Neuronal stem cell (in vitro differentiated cells): ENCODE measurements at regions not wholly inside any gene's neighbourhood (a gene's known extent, or its start where the extent isn't known, plus 50 kb on each side); places are given as distances from the start of the nearest gene placed in this dataset.

Experiments used
- DNase-seq: peaks from one replicate; pipeline ENCODE4 v3.0.0-alpha.2; 2013; ENCODE audit warnings: low spot score
- H2AFZ ChIP-seq: one replicate; pipeline ENCODE4 v1.6.1; 2013; ENCODE audit warnings: mild to moderate bottlenecking, low read length, inconsistent platforms
- H2AK5ac ChIP-seq: 2 replicates; pipeline ENCODE4 v1.6.1; 2013; ENCODE audit warnings: low read depth, mild to moderate bottlenecking, inconsistent platforms, low read length, moderate library complexity, mixed read lengths
- H2BK120ac ChIP-seq: 2 replicates; pipeline ENCODE4 v1.6.1; 2013; ENCODE audit warnings: low read depth, mild to moderate bottlenecking, inconsistent platforms, low read length, moderate library complexity, mixed read lengths
- H2BK12ac ChIP-seq: one replicate; pipeline ENCODE4 v1.6.1; 2013; ENCODE audit warnings: low read length, inconsistent platforms
- H2BK15ac ChIP-seq: 2 replicates; pipeline ENCODE4 v1.6.1; 2013; ENCODE audit warnings: mild to moderate bottlenecking, low read length, inconsistent platforms, mixed read lengths
- H2BK5ac ChIP-seq: one replicate; pipeline ENCODE4 v1.6.1; 2013; ENCODE audit warnings: inconsistent platforms, mild to moderate bottlenecking, low read length, moderate library complexity
- H3K14ac ChIP-seq: one replicate; pipeline ENCODE4 v1.6.1; 2013; ENCODE audit warnings: low read length, inconsistent platforms
- H3K18ac ChIP-seq: 2 replicates; pipeline ENCODE4 v1.6.1; 2013; ENCODE audit warnings: low read length, inconsistent platforms
- H3K23ac ChIP-seq: 2 replicates; pipeline ENCODE4 v1.6.1; 2013; ENCODE audit warnings: low read depth, mild to moderate bottlenecking, mixed read lengths, low read length, inconsistent platforms; ENCODE audit not compliant: poor library complexity
- H3K27ac ChIP-seq: replicated peaks from 3 replicates; pipeline ENCODE4 v1.5.1; 2013; ENCODE audit warnings: low read length, inconsistent platforms
- H3K27me3 ChIP-seq, 3 experiments: 2 replicates each; pipeline ENCODE4 v1.6.1; 2013; ENCODE audit warnings: low read length in 3 of 3, mild to moderate bottlenecking in 2 of 3, inconsistent platforms in 1 of 3, low read depth in 1 of 3, mixed read lengths in 1 of 3, moderate library complexity in 1 of 3; ENCODE audit not compliant: control insufficient read depth in 3 of 3, insufficient read depth in 3 of 3
- H3K36me3 ChIP-seq, 2 donors: replicated peaks in 1 of 2; 2 replicates each; pipeline ENCODE4 v1.6.1; 2013; ENCODE audit warnings: low read length in 2 of 2; ENCODE audit not compliant: control insufficient read depth in 2 of 2, insufficient read depth in 2 of 2
- H3K4ac ChIP-seq: 2 replicates; pipeline ENCODE4 v1.6.1; 2013; ENCODE audit warnings: inconsistent platforms, mild to moderate bottlenecking, low read length, moderate library complexity
- H3K4me1 ChIP-seq, 2 donors: 1 replicate in 1 of 2; 2 replicates in 1 of 2; pipeline ENCODE4 v1.6.1; 2013; ENCODE audit warnings: low read length in 2 of 2, low read depth in 1 of 2; ENCODE audit not compliant: control insufficient read depth in 2 of 2, insufficient read depth in 1 of 2
- H3K4me2 ChIP-seq: one replicate; pipeline ENCODE4 v1.6.1; 2013; ENCODE audit warnings: mild to moderate bottlenecking, low read length, inconsistent platforms; ENCODE audit not compliant: insufficient read depth, poor library complexity, severe bottlenecking
- H3K4me3 ChIP-seq, 2 donors: 2 replicates each; pipeline ENCODE4 v1.5.1; 2013; ENCODE audit warnings: low read length in 2 of 2, mild to moderate bottlenecking in 2 of 2, inconsistent platforms in 1 of 2, moderate library complexity in 1 of 2
- H3K79me1 ChIP-seq: one replicate; pipeline ENCODE4 v1.6.1; 2013; ENCODE audit warnings: low read depth, mild to moderate bottlenecking, inconsistent platforms, low read length, moderate library complexity
- H3K9ac ChIP-seq: one replicate; pipeline ENCODE4 v1.6.1; 2013; ENCODE audit warnings: mild to moderate bottlenecking, low read depth, low read length, inconsistent platforms; ENCODE audit not compliant: poor library complexity
- H3K9me3 ChIP-seq, 2 donors: replicated peaks in 1 of 2; 2 replicates each; pipeline versions ENCODE3 to v1.6.1; 2013; ENCODE audit warnings: low read length in 2 of 2, mild to moderate bottlenecking in 2 of 2, inconsistent platforms in 1 of 2, low read depth in 1 of 2, mixed read lengths in 1 of 2, moderate library complexity in 1 of 2; ENCODE audit not compliant: control insufficient read depth in 2 of 2, insufficient read depth in 1 of 2
- H4K8ac ChIP-seq: one replicate; pipeline ENCODE4 v1.6.1; 2013; ENCODE audit warnings: low read depth, mild to moderate bottlenecking, inconsistent platforms, low read length, moderate library complexity
- H4K91ac ChIP-seq: one replicate; pipeline ENCODE4 v1.6.1; 2013; ENCODE audit warnings: low read length, low read depth, mild to moderate bottlenecking, inconsistent platforms; ENCODE audit not compliant: poor library complexity
- WGBS, 2 donors: extraction: QIAGEN DNeasy Blood & Tissue Kit; methylation state at CpG; one replicate each; pipeline ENCODE4 v1.1.7; 2013; ENCODE audit warnings: missing lambda C conversion rate in 2 of 2, mixed read lengths in 1 of 2; ENCODE audit not compliant: insufficient read length in 2 of 2, insufficient replicate concordance in 1 of 2; ENCODE audit errors: extremely low coverage in 2 of 2; 5-methylcytosine and 5-hydroxymethylcytosine counted together

- no peak overlapping the region for H3K4ac ChIP-seq
These were observed 443.9 kb downstream of the DIPK2A start for GRCh38 chr3:144415492-144415891.

GRCh38 chr3:144424606-144425005 lies 453.0 kb downstream of the DIPK2A start:
- no peaks in the 10 kb centered on the region for H3K9me3 ChIP-seq
- no peak overlapping the region for H3K4me2 ChIP-seq
- no peak overlapping the region for H3K4ac ChIP-seq
- H2AFZ ChIP-seq, result no peak overlapping the region
- no peak overlapping the region for H2BK5ac ChIP-seq
- no peak overlapping the region for H3K14ac ChIP-seq
- no peaks in the 10 kb centered on the region for H3K4me1 ChIP-seq
- no CpG with 5 or more reads among the region's 4 CpGs for WGBS, 2 donors
- H4K8ac ChIP-seq, result no peak overlapping the region
- no peaks in the 10 kb centered on the region for H3K27me3 ChIP-seq
- no peak overlapping the region for H2BK15ac ChIP-seq
- H2BK12ac ChIP-seq, result no peak overlapping the region
- no peak overlapping the region for H3K4me3 ChIP-seq
- no peak overlapping the region for H2BK120ac ChIP-seq
- no peaks in the 10 kb centered on the region for H3K36me3 ChIP-seq
- H3K23ac ChIP-seq, result no peak overlapping the region
- H3K18ac ChIP-seq, result no peak overlapping the region
- no peak overlapping the region for H3K9ac ChIP-seq
- H4K91ac ChIP-seq, result no peak overlapping the region
- no peak overlapping the region for H3K27ac ChIP-seq
- H2AK5ac ChIP-seq, result no peak overlapping the region
- no peak for DNase-seq
- no peaks in the 10 kb centered on the region for H3K79me1 ChIP-seq

More at GRCh38 chr3:144415492-144415891, 443.9 kb downstream of the DIPK2A start:
- Histone ChIP-seq H3K18ac (no peak overlapping the region), H2AFZ (peak overlapping the region; percentile 6), H3K27ac (no peak overlapping the region), H2AK5ac (no peak overlapping the region), H3K27me3 (no peaks in the 10 kb centered on the region), H2BK120ac (no peak overlapping the region), H3K9me3 (peaks cover 0 to 3% of the 10 kb centered on the region in 2 donors), H3K4me1 (no peaks in the 10 kb centered on the region), H3K79me1 (no peaks in the 10 kb centered on the region), H3K23ac (no peak overlapping the region), H3K14ac (no peak overlapping the region), H2BK5ac (no peak overlapping the region), H3K4me2 (no peak overlapping the region), H3K9ac (no peak overlapping the region), H3K36me3 (no peaks in the 10 kb centered on the region), H2BK12ac (no peak overlapping the region), H4K8ac (no peak overlapping the region), H2BK15ac (no peak overlapping the region), H4K91ac (no peak overlapping the region), H3K4me3 (no peak overlapping the region)
- WGBS, 2 donors, result no CpG with 5 or more reads among the region's 1 CpG
- no peak for DNase-seq

GRCh38 chr3:144426366-144426765 lies 454.7 kb downstream of the DIPK2A start:
- no peak overlapping the region for H3K4me2 ChIP-seq
- no peak overlapping the region for H2BK15ac ChIP-seq
- no peak overlapping the region for H3K4me3 ChIP-seq
- H3K14ac ChIP-seq, result no peak overlapping the region
- DNase-seq, result no peak
- no peak overlapping the region for H4K8ac ChIP-seq
- no peaks in the 10 kb centered on the region for H3K9me3 ChIP-seq
- H3K79me1 ChIP-seq, result no peaks in the 10 kb centered on the region
- H2BK120ac ChIP-seq, result no peak overlapping the region
- H3K4ac ChIP-seq, result no peak overlapping the region
- no peaks in the 10 kb centered on the region for H3K27me3 ChIP-seq
- no peak overlapping the region for H4K91ac ChIP-seq
- no peak overlapping the region for H2BK12ac ChIP-seq
- H3K36me3 ChIP-seq, result no peaks in the 10 kb centered on the region
- H3K4me1 ChIP-seq, result no peaks in the 10 kb centered on the region
- H3K18ac ChIP-seq, result no peak overlapping the region
- no peak overlapping the region for H3K9ac ChIP-seq
- no peak overlapping the region for H3K23ac ChIP-seq
- no peak overlapping the region for H3K27ac ChIP-seq
- no peak overlapping the region for H2AFZ ChIP-seq
- H2AK5ac ChIP-seq, result no peak overlapping the region
- H2BK5ac ChIP-seq, result no peak overlapping the region

- Histone ChIP-seq H2AK5ac (no peak overlapping the region), H2BK120ac (no peak overlapping the region), H3K23ac (no peak overlapping the region), H3K27me3 (no peaks in the 10 kb centered on the region), H3K27ac (no peak overlapping the region), H3K9me3 (no peaks in the 10 kb centered on the region), H3K4ac (no peak overlapping the region), H2BK15ac (no peak overlapping the region), H3K79me1 (no peaks in the 10 kb centered on the region), H2AFZ (no peak overlapping the region), H3K36me3 (no peaks in the 10 kb centered on the region), H3K4me1 (no peaks in the 10 kb centered on the region), H4K8ac (no peak overlapping the region), H3K4me2 (no peak overlapping the region), H3K14ac (no peak overlapping the region), H2BK5ac (no peak overlapping the region), H4K91ac (no peak overlapping the region), H3K18ac (no peak overlapping the region), H2BK12ac (no peak overlapping the region), H3K9ac (no peak overlapping the region), H3K4me3 (no peak overlapping the region)
- DNase-seq, result no peak
- WGBS, 2 donors, result no CpG with 5 or more reads among the region's 4 CpGs
These were observed 455.3 kb downstream of the DIPK2A start for GRCh38 chr3:144426967-144427366.
